IMR-90 (cell line): ENCODE measurements at regions not wholly inside any gene's neighbourhood (a gene's known extent, or its start where the extent isn't known, plus 50 kb on each side); places are given as distances from the start of the nearest gene placed in this dataset.

ENCODE experiments used
- ATAC-seq: fragments of 200-7000 bp; cut with Tn5 transposase; 2 replicates; pipeline ENCODE4 v1.9.1; 2020; ENCODE audit warnings: low read depth, mild to moderate bottlenecking, moderate library complexity
- BruUV-seq: library from RNA; stranded (reverse); fragments of 400-500 nt; replicated peaks from 2 replicates; lab custom pipeline; 2021; lab: Mats Ljungman, UMichigan
- CTCF ChIA-PET: fragments of 300-600 bp; formaldehyde crosslinking; extraction: SDS; loops from one replicate; lab custom pipeline; 2021; ENCODE audit warnings: antibody characterized with exemption; lab: Yijun Ruan, JAX
- POLR2A ChIA-PET: fragments of 300-600 bp; sonication (Branson Sonifier 250); formaldehyde crosslinking; loops from one replicate; lab custom pipeline; 2022; ENCODE audit warnings: antibody characterized with exemption; ENCODE audit not compliant: unreplicated experiment; lab: Charles Lee
- DNase-seq: peaks from one replicate; pipeline ENCODE4 v3.0.0; 2013
- H2AFZ ChIP-seq: replicated peaks from 2 replicates; pipeline ENCODE3; 2013; ENCODE audit warnings: low read length, mild to moderate bottlenecking; ENCODE audit not compliant: poor library complexity
- H2AK5ac ChIP-seq: 2 replicates; pipeline ENCODE4 v1.6.1; 2013; ENCODE audit warnings: low read depth, low read length, inconsistent platforms
- H2AK9ac ChIP-seq: replicated peaks from 2 replicates; pipeline ENCODE3; 2013; ENCODE audit warnings: mild to moderate bottlenecking, low read depth, low read length, moderate library complexity; ENCODE audit not compliant: poor library complexity
- H2BK120ac ChIP-seq: 2 replicates; pipeline ENCODE4 v1.6.1; 2013; ENCODE audit warnings: low read depth, low read length, inconsistent platforms
- H2BK15ac ChIP-seq: 3 replicates; pipeline ENCODE4 v1.6.1; 2013; ENCODE audit warnings: low read depth, low read length, inconsistent platforms
- H2BK20ac ChIP-seq: 2 replicates; pipeline ENCODE4 v1.6.1; 2013; ENCODE audit warnings: low read depth, mild to moderate bottlenecking, inconsistent platforms, low read length, moderate library complexity
- H2BK5ac ChIP-seq: 2 replicates; pipeline ENCODE4 v1.6.1; 2013; ENCODE audit warnings: mild to moderate bottlenecking, low read depth, low read length, inconsistent platforms; ENCODE audit not compliant: poor library complexity, severe bottlenecking
- H3K14ac ChIP-seq: replicated peaks from 2 replicates; pipeline ENCODE4 v1.6.1; 2013; ENCODE audit warnings: low read depth, low read length, inconsistent platforms
- H3K18ac ChIP-seq: 2 replicates; pipeline ENCODE4 v1.6.1; 2013; ENCODE audit warnings: low read depth, low read length, control low read depth
- H3K23ac ChIP-seq: 2 replicates; pipeline ENCODE4 v1.6.1; 2013; ENCODE audit warnings: low read depth, low read length, inconsistent platforms
- H3K27ac ChIP-seq: 2 replicates; pipeline ENCODE4 v1.5.1; 2013; ENCODE audit warnings: mild to moderate bottlenecking, control low read depth, low read length; ENCODE audit not compliant: insufficient read depth
- H3K27me3 ChIP-seq: 2 replicates; pipeline ENCODE4 v1.6.1; 2013; ENCODE audit warnings: low read length; ENCODE audit not compliant: control insufficient read depth, insufficient read depth
- H3K36me3 ChIP-seq: 2 replicates; pipeline ENCODE4 v1.6.1; 2013; ENCODE audit warnings: low read length, mixed read lengths; ENCODE audit not compliant: control insufficient read depth, insufficient read depth
- H3K4ac ChIP-seq: 2 replicates; pipeline ENCODE4 v1.6.1; 2013; ENCODE audit warnings: low read depth, low read length, inconsistent platforms
- H3K4me1 ChIP-seq: 2 replicates; pipeline ENCODE4 v1.6.1; 2013; ENCODE audit warnings: low read length, mixed read lengths; ENCODE audit not compliant: control insufficient read depth, insufficient read depth
- H3K4me2 ChIP-seq: 2 replicates; pipeline ENCODE4 v1.6.1; 2013; ENCODE audit warnings: low read depth, mild to moderate bottlenecking, control low read depth, low read length, moderate library complexity
- H3K4me3 ChIP-seq: 2 replicates; pipeline ENCODE4 v1.5.1; 2013; ENCODE audit warnings: low read depth, mild to moderate bottlenecking, control low read depth, low read length, moderate library complexity; ENCODE audit not compliant: insufficient read depth
- H3K56ac ChIP-seq: 2 replicates; pipeline ENCODE4 v1.6.1; 2013; ENCODE audit warnings: low read length, inconsistent platforms; ENCODE audit not compliant: insufficient read depth; ENCODE audit errors: extremely low read depth
- H3K79me1 ChIP-seq, 2 experiments: 2 replicates each; pipeline ENCODE4 v1.6.1; 2013; ENCODE audit warnings: low read length in 2 of 2, inconsistent platforms in 1 of 2, low read depth in 1 of 2
- H3K9ac ChIP-seq: 2 replicates; pipeline ENCODE4 v1.6.1; 2013; ENCODE audit warnings: low read depth, low read length, control low read depth
- H3K9me1 ChIP-seq: 2 replicates; pipeline ENCODE4 v1.6.1; 2013; ENCODE audit warnings: low read length, inconsistent platforms; ENCODE audit not compliant: insufficient read depth
- H3K9me3 ChIP-seq: 2 replicates; pipeline ENCODE4 v1.6.1; 2013; ENCODE audit warnings: low read length; ENCODE audit not compliant: control insufficient read depth, insufficient read depth
- H4K20me1 ChIP-seq: 2 replicates; pipeline ENCODE4 v1.6.1; 2013; ENCODE audit warnings: low read length, inconsistent platforms; ENCODE audit not compliant: insufficient read depth
- H4K5ac ChIP-seq: 2 replicates; pipeline ENCODE4 v1.6.1; 2013; ENCODE audit warnings: mild to moderate bottlenecking, low read depth, low read length, control low read depth
- H4K8ac ChIP-seq, 2 experiments: 2 replicates each; pipeline ENCODE4 v1.6.1; 2013; ENCODE audit warnings: low read depth in 2 of 2, low read length in 2 of 2, control low read depth in 1 of 2, inconsistent platforms in 1 of 2
- H4K91ac ChIP-seq: 2 replicates; pipeline ENCODE4 v1.6.1; 2013; ENCODE audit warnings: low read depth, low read length, inconsistent platforms; ENCODE audit not compliant: insufficient read depth
- RAD21 ChIP-seq: IDR thresholded peaks from 2 replicates; pipeline ENCODE4 v1.6.1; 2012; ENCODE audit warnings: low read length, improper control_type of control experiment
- WGBS, 2 experiments: methylation state at CpG; one replicate each; pipeline versions ENCODE4 v1.1.5 to v1.1.7; 2013; ENCODE audit warnings: missing lambda C conversion rate in 2 of 2; ENCODE audit not compliant: insufficient read length in 1 of 2; ENCODE audit errors: extremely low coverage in 2 of 2; 5-methylcytosine and 5-hydroxymethylcytosine counted together
- dilution Hi-C: fragments of 300-500 bp; cut with HindIII; formaldehyde crosslinking; loops from one replicate; pipeline ENCODE4 v1.14.3; 2018; ENCODE audit warnings: low sequenced_read_pairs; ENCODE audit not compliant: unreplicated experiment
- in situ Hi-C: fragments of 300-500 bp; cut with MboI; formaldehyde crosslinking; loops from 3 replicates; pipeline ENCODE4 v1.14.3; 2019; ENCODE audit warnings: low sequenced_read_pairs, inconsistent platforms, mixed read lengths
- intact Hi-C: fragments of 100-400 bp; cut with micrococcal nuclease; formaldehyde crosslinking; loops from 2 replicates; pipeline ENCODE4 v1.10.0; 2022

- CTCF ChIA-PET: no interaction called here
Observed at GRCh38 chr17:72408641-72409040, 287.8 kb downstream of the SOX9 start.

More at GRCh38 chr17:72408641-72409040, 287.8 kb downstream of the SOX9 start:
- ATAC-seq: no peak
- Histone ChIP-seq H3K4me3 (no peak overlapping the region), H2AFZ (no peak overlapping the region), H4K5ac (peak overlapping the region; percentile 58; the same call in 1 of the 2 replicates), H3K36me3 (0 out of 2 replicates have a peak, but pooled peaks cover under 1% of the 10 kb centered on the region), H2AK9ac (peak overlapping the region; percentile 30), H3K27me3 (no peaks in the 10 kb centered on the region), H3K27ac (peak overlapping the region; percentile 69; the same call in 1 of the 2 replicates), H2BK120ac (peak overlapping the region; percentile 83), H2BK5ac (no peak overlapping the region), H3K14ac (peak overlapping the region; percentile 57), H3K4ac (peak overlapping the region; percentile 91), H2BK15ac (peak overlapping the region; percentile 88; the same call in 2 of the 3 replicates), H3K18ac (no peak overlapping the region; the same call in 1 of the 2 replicates), H3K9me3 (no peaks in the 10 kb centered on the region), H3K23ac (peak overlapping the region; percentile 55; the same call in 1 of the 2 replicates), H2AK5ac (peak overlapping the region; percentile 81), H3K4me1 (peaks cover 28% of the 10 kb centered on the region), H3K9me1 (peaks cover 34% of the 10 kb centered on the region), H4K91ac (peak overlapping the region; percentile 78), H3K56ac (no peak overlapping the region), H4K8ac (peak overlapping the region in 1 of 2 experiments; percentile 74; a peak in 1 of 4 replicates), H3K9ac (no peak overlapping the region), H2BK20ac (peak overlapping the region; percentile 76), H3K79me1 (peaks cover 21 to 65% of the 10 kb centered on the region in 2 experiments), H3K4me2 (no peak overlapping the region), H4K20me1 (no peaks in the 10 kb centered on the region)
- TF ChIP-seq RAD21: no peak
- WGBS, 2 experiments: 100% methylated on average over 2 of the region's 5 CpGs; no CpG with 5 or more reads in 1 of the 2 experiments
- BruUV-seq: no TSS peak
- dilution Hi-C loops: no loop called here
- POLR2A ChIA-PET: no interaction called here
- DNase-seq: no peak
- in situ Hi-C loops: no loop called here
- intact Hi-C loops: no loop called here
